Activated CD8-positive, alpha-beta T cell treated with anti-CD3 and anti-CD28 coated beads, Interleukin-2, amount 10 ng/mL, durations not matched to agents 7 days and 5 days (primary cell): ENCODE measurements at regions not wholly inside any gene's neighbourhood (a gene's known extent, or its start where the extent isn't known, plus 50 kb on each side); places are given as distances from the start of the nearest gene placed in this dataset.
"Not testable (repeated sequence)": the region's sequence is repeated elsewhere in the genome, so short reads cannot be mapped to it uniquely, and the experiment has no call there.

ENCODE experiments used
- ATAC-seq: fragments of 150-1000 bp; cut with Tn5 transposase; one replicate; pipeline ENCODE4 v1.10.0; 2021; ENCODE audit warnings: moderate library complexity
- CTCF ChIA-PET: fragments of 350-600 bp; sonication (Branson Sonifier 250); formaldehyde crosslinking; loops from one replicate; lab custom pipeline; 2021; ENCODE audit warnings: antibody characterized with exemption; lab: Charles Lee
- POLR2A ChIA-PET: fragments of 350-600 bp; sonication (Branson Sonifier 250); formaldehyde crosslinking; loops from one replicate; lab custom pipeline; 2021; ENCODE audit warnings: antibody characterized with exemption; lab: Charles Lee
- DNase-seq: peaks from one replicate; pipeline ENCODE4 v3.0.0-alpha.2; 2020
- H3K27ac Mint-ChIP-seq: one replicate; pipeline ENCODE4 v1.8.0; 2021; ENCODE audit warnings: mild to moderate bottlenecking, mixed read lengths
- H3K27me3 Mint-ChIP-seq: one replicate; pipeline ENCODE4 v1.8.0; 2021; ENCODE audit warnings: low read depth, mixed read lengths
- H3K36me3 Mint-ChIP-seq: one replicate; pipeline ENCODE4 v1.8.0; 2021; ENCODE audit warnings: low read depth, mixed read lengths
- H3K4me1 Mint-ChIP-seq: one replicate; pipeline ENCODE4 v1.8.0; 2021; ENCODE audit warnings: low read depth, mixed read lengths
- H3K4me3 Mint-ChIP-seq: one replicate; pipeline ENCODE4 v1.8.0; 2021; ENCODE audit warnings: mild to moderate bottlenecking, mixed read lengths
- H3K9me3 Mint-ChIP-seq: one replicate; pipeline ENCODE4 v1.8.0; 2022; ENCODE audit warnings: mixed read lengths; ENCODE audit not compliant: insufficient read depth

DNA sequence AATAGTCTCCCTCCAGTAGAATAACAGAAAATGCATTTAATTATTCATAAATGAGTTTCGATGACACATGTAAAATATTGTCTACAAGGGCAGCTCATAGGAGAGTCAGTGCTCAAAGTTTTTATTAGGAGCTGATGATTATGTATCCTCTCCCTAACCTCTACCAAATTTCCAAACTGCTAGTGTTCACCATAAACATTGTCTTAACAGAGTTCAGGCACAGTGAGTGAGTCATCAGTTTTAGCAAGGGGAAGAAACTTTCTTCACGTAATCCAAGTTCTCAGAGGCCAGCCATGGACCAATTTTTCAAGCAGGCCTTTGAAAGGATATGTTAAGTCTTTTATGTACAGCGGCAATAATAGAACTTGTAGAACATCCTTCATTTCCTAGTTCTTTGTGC is 649.2 kb upstream of the MIS18BP1 start:
- Mint-ChIP-seq H3K4me1 (no peaks in the 10 kb centered on the region), H3K9me3 (no peaks in the 10 kb centered on the region), H3K4me3 (no peak overlapping the region), H3K27ac (no peak overlapping the region), H3K36me3 (no peaks in the 10 kb centered on the region), H3K27me3 (no peaks in the 10 kb centered on the region)
- ATAC-seq: no peak
- no peak for DNase-seq
- ChIA-PET POLR2A (no interaction called here), CTCF (no interaction called here)

DNA sequence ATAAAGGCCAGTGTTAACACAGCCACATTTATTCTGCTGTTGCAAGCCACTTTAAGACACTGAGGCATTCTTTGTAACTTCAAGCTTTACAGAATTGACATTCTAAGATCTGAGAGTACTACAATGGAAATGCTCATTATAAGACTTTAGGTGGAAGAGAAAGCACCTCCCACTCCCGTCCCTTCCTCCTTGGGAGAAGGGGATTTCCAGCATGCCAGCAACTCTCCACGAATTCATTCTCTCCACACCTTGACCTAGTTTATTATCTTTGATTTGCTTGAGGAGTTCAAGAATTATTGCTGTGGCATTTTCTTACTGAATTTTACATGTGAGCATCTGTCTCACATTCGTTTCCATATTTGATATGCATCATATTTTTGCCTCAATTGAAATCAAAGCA is 644.4 kb upstream of the MIS18BP1 start:
- Mint-ChIP-seq H3K4me1 (no peaks in the 10 kb centered on the region), H3K9me3 (no peaks in the 10 kb centered on the region), H3K27me3 (no peaks in the 10 kb centered on the region), H3K27ac (no peak overlapping the region), H3K36me3 (no peaks in the 10 kb centered on the region), H3K4me3 (no peak overlapping the region)
- ChIA-PET POLR2A (no interaction called here), CTCF (no interaction called here)
- no peak for DNase-seq
- no peak for ATAC-seq

DNA sequence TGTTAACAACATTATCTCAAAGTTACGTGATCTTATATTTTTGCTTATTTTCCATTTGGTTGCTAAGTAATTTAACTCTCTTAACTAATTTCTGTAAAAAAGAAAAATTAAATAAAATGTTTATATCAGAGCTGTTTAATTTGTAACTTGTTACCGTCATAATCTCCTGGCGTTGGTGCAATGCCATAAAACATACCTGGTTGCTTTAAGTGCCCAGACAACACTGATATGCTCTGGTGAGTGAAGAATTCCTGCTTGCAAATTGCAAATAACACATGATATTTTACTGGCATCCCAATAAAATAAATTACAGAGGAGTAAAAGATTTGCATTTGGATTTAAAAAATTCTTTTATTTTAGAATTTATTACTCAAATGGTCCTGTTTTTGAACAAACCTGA is 640.1 kb upstream of the MIS18BP1 start:
- Mint-ChIP-seq H3K4me3 (no peak overlapping the region), H3K9me3 (peaks cover 6% of the 10 kb centered on the region), H3K36me3 (no peaks in the 10 kb centered on the region), H3K27ac (no peak overlapping the region), H3K27me3 (no peaks in the 10 kb centered on the region), H3K4me1 (no peaks in the 10 kb centered on the region)
- POLR2A ChIA-PET: no interaction called here
- DNase-seq (no peak), ATAC-seq (no peak)
- CTCF ChIA-PET: no interaction called here

DNA sequence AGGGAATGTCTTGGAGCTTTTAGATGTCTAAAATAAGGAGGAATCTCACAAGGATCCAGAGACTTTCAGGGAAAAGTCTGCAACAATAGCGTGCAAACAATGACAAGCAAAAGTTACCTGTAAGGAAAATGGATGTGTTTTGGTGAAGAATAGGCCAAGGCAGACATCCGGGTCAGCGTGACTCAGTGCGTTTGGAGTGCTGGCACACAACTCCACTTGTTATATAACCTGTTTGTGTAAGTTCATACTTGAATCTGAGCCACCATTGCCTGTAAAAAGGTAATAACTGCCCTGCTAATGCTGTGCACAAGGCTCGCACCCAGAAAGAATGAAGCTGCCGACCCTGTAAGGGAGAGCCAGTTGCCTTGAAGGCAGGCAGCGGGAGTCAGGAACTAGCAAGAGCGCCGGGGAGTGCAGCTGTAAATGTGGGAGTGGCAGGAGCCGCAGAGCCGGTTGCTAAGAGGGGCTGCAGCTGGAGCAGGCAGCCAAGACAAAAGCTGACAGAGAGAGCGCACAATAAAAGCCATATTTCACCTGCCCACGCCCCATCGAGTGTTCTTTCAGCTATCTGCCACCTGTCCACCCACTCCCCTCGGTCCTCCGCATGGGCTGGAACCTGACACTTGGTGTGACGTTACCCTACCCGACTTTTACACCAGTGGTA is 638.5 kb upstream of the MIS18BP1 start:
- Mint-ChIP-seq H3K27me3 (no peaks in the 10 kb centered on the region), H3K36me3 (no peaks in the 10 kb centered on the region), H3K4me1 (no peaks in the 10 kb centered on the region), H3K9me3 (peaks cover 6% of the 10 kb centered on the region), H3K27ac (no peak overlapping the region), H3K4me3 (no peak overlapping the region)
- ATAC-seq: no peak
- CTCF ChIA-PET: no interaction called here
- POLR2A ChIA-PET: no interaction called here
- DNase-seq: no peak

DNA sequence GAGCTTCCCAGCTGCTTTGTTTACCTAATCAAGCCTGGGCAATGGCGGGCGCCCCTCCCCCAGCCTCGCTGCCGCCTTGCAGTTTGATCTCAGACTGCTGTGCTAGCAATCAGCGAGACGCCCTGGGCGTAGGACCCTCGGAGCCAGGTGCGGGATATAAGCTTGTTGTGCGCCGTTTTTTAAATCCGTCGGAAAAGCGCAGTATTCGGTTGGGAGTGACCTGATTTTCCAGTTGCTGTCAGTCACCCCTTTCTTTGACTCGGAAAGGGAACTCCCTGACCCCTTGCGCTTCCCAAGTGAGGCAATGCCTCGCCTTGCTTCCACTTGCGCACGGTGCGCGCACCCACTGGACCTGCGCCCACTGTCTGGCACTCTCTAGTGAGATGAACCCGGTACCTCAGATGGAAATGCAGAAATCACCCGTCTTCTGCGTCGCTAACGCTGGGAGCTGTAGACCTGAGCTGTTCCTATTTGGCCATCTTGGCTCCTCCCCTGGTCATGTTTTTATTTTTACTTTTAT is 635.8 kb upstream of the MIS18BP1 start:
- POLR2A ChIA-PET, H3K4me1 Mint-ChIP-seq, DNase-seq, H3K9me3 Mint-ChIP-seq, ATAC-seq, H3K27me3 Mint-ChIP-seq, H3K36me3 Mint-ChIP-seq, CTCF ChIA-PET, H3K27ac Mint-ChIP-seq, H3K4me3 Mint-ChIP-seq: not testable (repeated sequence)

DNA sequence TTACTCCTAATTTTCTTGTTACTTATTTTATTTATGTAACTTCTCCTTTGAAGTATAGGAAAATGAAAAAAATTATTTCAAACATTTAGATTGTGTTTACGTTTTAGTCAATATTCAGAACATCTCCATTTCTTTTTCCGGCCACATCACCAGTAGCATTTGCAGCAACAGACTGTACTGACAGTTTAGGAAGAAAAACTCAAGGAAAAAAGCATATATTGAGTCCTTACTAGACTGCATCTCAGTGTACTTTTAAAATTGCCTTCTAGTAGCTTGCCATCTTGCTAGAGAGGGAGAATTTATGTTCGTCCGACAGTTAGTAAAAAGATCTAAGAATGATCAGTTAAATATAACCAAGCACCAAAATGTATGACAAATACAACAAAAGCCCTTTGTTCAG is 625.0 kb upstream of the MIS18BP1 start:
- Mint-ChIP-seq H3K9me3 (no peaks in the 10 kb centered on the region), H3K27ac (no peak overlapping the region), H3K36me3 (no peaks in the 10 kb centered on the region), H3K4me1 (no peaks in the 10 kb centered on the region), H3K4me3 (no peak overlapping the region), H3K27me3 (no peaks in the 10 kb centered on the region)
- ChIA-PET POLR2A (no interaction called here), CTCF (no interaction called here)
- ATAC-seq: no peak
- DNase-seq: no peak

DNA sequence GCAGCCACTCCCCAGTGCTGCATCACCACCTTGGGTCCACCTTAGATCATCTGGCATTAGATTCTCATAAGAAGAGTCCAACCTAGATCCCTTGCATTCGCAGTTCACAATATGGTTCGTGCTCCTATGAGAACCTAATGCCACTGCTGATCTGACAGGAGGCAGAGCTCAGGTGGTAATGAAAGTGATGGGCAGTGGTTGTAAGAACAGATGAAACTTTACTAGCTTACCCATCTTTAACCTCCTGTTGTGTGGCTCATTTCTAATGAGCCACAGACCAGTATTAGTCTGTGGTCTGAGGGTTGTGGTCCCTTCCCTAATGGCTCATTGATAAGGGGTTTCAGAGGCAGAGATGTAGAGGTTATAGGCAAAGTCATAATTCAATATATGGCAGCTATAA is 615.9 kb upstream of the MIS18BP1 start:
- CTCF ChIA-PET: no interaction called here
- no peaks in the 10 kb centered on the region for H3K36me3 Mint-ChIP-seq
- H3K4me3 Mint-ChIP-seq: no peak overlapping the region
- ATAC-seq (no peak), DNase-seq (no peak)
- H3K27me3 Mint-ChIP-seq: no peaks in the 10 kb centered on the region
- H3K4me1 Mint-ChIP-seq: no peaks in the 10 kb centered on the region
- no peak overlapping the region for H3K27ac Mint-ChIP-seq
- POLR2A ChIA-PET: no interaction called here
- peaks cover 14% of the 10 kb centered on the region for H3K9me3 Mint-ChIP-seq

DNA sequence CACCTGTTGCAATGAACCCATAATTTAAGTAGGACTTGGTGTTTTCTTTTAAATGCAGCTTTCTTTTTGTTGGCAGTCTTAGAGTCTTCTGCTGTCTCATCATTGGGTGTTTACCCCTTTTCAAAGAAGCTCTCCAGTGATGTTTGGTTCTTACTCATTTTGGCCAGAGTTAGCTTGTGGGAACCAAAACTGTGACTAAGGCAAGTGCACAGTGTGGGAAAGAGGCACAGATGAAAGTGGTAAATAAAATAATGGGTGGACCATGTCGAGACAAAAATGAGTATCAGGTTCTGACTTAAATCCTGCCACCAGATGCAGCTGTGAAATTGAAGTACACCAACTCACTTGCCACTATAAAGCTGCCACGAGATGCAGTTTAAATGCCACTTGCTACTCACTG is 615.4 kb upstream of the MIS18BP1 start:
- Mint-ChIP-seq H3K27ac (no peak overlapping the region), H3K4me1 (no peaks in the 10 kb centered on the region), H3K4me3 (no peak overlapping the region), H3K9me3 (peaks cover 14% of the 10 kb centered on the region), H3K27me3 (no peaks in the 10 kb centered on the region), H3K36me3 (no peaks in the 10 kb centered on the region)
- ATAC-seq (no peak), DNase-seq (no peak)
- CTCF ChIA-PET: no interaction called here
- POLR2A ChIA-PET: no interaction called here

DNA sequence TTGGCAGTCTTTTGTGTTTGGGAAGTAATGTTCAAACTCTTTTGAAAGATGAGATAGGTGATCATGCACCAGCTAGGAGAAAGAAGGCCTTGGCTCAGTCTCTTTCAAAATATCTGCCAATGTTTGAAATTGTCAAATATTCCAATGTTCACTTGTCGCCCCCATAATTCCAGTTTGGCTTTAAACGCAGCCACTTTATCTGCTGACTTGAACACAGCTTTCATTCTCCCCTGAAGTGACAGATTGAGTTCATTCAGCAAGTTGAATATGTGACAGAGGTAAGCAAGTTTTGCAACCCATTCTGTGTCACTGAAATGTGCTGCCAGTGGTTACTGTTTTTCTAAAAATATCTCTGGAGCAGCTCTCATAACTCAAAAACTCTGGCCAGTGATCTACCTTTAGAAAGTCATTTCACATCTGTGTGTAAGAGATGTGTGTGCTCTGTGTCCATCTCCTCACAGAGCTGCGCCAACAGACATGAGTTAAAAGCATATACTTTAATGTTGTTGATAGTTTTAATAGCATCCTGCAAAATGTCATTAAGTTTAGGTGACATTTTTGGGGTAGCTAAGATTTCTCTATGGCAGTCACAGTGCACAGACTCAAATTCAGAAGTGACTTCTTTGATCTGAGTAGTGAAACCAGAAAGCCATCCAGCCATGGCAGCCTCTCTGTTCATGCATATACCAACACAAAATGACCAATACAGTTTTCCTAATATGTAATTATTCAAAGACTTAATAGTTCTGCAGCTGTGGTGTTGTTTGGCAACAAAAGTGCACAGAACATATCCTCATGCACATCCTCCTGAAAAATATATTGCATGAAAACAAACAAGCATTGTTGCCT is 614.3 kb upstream of the MIS18BP1 start:
- H3K4me1 Mint-ChIP-seq: no peaks in the 10 kb centered on the region
- POLR2A ChIA-PET: no interaction called here

DNA sequence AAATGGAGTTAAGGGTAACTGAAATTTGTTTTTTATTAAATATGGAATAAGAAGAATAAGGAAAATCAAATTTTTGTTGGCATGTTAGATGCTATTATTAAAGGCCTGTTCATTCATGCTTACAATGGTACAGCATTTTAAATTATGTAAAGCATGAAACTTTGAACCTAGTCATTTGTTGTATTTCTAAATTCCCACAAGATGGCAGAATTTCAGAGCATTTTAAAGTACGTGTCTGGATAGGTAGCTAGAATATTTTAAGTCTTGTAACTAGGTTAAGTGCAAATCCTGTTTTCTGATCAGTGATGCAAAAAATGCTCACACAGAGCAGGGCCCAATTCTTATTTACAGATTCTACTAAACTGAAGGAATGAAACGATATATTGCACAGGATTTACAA is 585.6 kb upstream of the MIS18BP1 start:
- no peaks in the 10 kb centered on the region for H3K9me3 Mint-ChIP-seq
- no peak overlapping the region for H3K27ac Mint-ChIP-seq
- no peak for DNase-seq
- POLR2A ChIA-PET: no interaction called here
- no peak for ATAC-seq
- H3K36me3 Mint-ChIP-seq: no peaks in the 10 kb centered on the region
- CTCF ChIA-PET: no interaction called here
- no peaks in the 10 kb centered on the region for H3K27me3 Mint-ChIP-seq
- no peak overlapping the region for H3K4me3 Mint-ChIP-seq
- no peaks in the 10 kb centered on the region for H3K4me1 Mint-ChIP-seq

More for the DNA sequence above, 614.3 kb upstream of the MIS18BP1 start:
- Mint-ChIP-seq H3K9me3 (peaks cover 14% of the 10 kb centered on the region), H3K27ac (no peak overlapping the region), H3K27me3 (no peaks in the 10 kb centered on the region), H3K36me3 (no peaks in the 10 kb centered on the region), H3K4me3 (no peak overlapping the region)
- CTCF ChIA-PET: no interaction called here
- DNase-seq (no peak), ATAC-seq (no peak)

DNA sequence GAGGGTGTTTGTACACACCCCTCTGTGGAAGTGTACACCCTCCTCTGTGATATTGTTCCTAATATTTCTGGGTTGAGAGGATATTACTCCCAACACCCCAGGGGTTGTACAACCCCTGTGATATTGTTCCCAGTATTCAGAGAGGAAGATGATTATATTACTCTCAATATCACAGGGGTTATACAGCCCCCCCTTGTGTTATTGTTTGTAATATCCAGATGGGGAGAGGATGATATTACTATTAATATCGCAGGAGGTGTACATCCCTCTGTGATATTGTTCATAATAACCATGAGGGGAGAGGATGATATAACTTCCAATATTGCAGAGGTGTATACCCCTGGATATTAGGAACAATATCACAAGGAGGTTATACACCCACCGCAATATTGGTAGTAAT is 566.1 kb upstream of the MIS18BP1 start:
- DNase-seq: no peak
- CTCF ChIA-PET: no interaction called here
- POLR2A ChIA-PET: interaction anchor here (0.6 kb wide), 1 partner anchor 34 kb away, joined by 3 read pairs; no protein-coding TSS in a partner anchor
- ATAC-seq: no peak
- Mint-ChIP-seq H3K9me3 (peaks cover 18% of the 10 kb centered on the region), H3K4me3 (no peak overlapping the region), H3K27ac (no peak overlapping the region), H3K4me1 (no peaks in the 10 kb centered on the region), H3K27me3 (no peaks in the 10 kb centered on the region), H3K36me3 (no peaks in the 10 kb centered on the region)

DNA sequence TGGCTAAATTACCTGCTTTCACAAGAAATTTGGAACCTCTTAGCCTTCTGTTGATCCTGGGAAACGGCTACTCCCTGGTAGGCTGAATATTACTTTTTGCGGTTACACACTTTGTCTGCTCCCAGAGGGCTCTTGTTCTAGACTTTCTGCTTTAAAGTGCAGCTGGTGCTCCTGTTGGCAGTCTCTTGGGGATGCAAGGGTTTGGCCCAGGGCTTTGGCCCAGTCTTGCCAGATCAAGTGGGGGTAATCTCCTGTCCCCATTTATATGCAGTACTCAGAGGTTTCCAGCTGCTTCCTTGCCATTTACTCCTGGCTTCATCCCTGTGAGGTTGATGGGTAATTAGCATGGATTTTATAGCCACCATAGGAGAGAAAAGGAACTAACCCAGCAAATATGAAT is 558.2 kb upstream of the MIS18BP1 start:
- Mint-ChIP-seq H3K27ac (no peak overlapping the region), H3K27me3 (no peaks in the 10 kb centered on the region), H3K4me3 (no peak overlapping the region), H3K36me3 (no peaks in the 10 kb centered on the region), H3K9me3 (peaks cover 7% of the 10 kb centered on the region), H3K4me1 (no peaks in the 10 kb centered on the region)
- ChIA-PET CTCF (no interaction called here), POLR2A (no interaction called here)
- no peak for DNase-seq
- ATAC-seq: no peak
